Endothelial cell of umbilical vein (primary cell): ENCODE measurements at regions not wholly inside any gene's neighbourhood (a gene's known extent, or its start where the extent isn't known, plus 50 kb on each side); places are given as distances from the start of the nearest gene placed in this dataset.
"Not testable (repeated sequence)": the region's sequence is repeated elsewhere in the genome, so short reads cannot be mapped to it uniquely, and the experiment has no call there.

Experiments used
- BruUV-seq: library from RNA; stranded (reverse); fragments of 400-500 nt; replicated peaks from 2 replicates; lab custom pipeline; 2021; lab: Mats Ljungman, UMichigan
- CTCF ChIA-PET: fragments of 300-600, 350-600 bp; sonication (Branson Sonifier 250); formaldehyde crosslinking; loops from one replicate; lab custom pipeline; 2021; ENCODE audit warnings: antibody characterized with exemption, inconsistent platforms; lab: Charles Lee
- POLR2A ChIA-PET: fragments of 300-600, 350-600 bp; sonication (Branson Sonifier 250); formaldehyde crosslinking; loops from one replicate; lab custom pipeline; 2021; ENCODE audit warnings: antibody characterized with exemption, inconsistent platforms; lab: Charles Lee
- DNase-seq: peaks from one replicate; pipeline ENCODE4 v3.0.0-alpha.2; 2011; ENCODE audit warnings: low read depth, low spot score
- FAIRE-seq: peaks from 2 replicates; lab custom pipeline; 2011; peaks lifted over from hg19 to GRCh38; lab: Jason Lieb, UNC
- H2AFZ ChIP-seq: 2 replicates; pipeline ENCODE4 v1.6.0; 2012; ENCODE audit warnings: low read depth, low read length, control low read depth, inconsistent platforms
- H3K27ac ChIP-seq: 2 replicates; pipeline ENCODE4 v1.5.1; 2011; ENCODE audit warnings: low read depth, mild to moderate bottlenecking, control low read depth, low read length, moderate library complexity; ENCODE audit not compliant: insufficient read depth
- H3K27me3 ChIP-seq, 2 experiments: 2 replicates each; pipeline versions ENCODE4 v1.6.0 to v1.6.1; 2011; ENCODE audit warnings: low read length in 2 of 2, mixed read lengths in 1 of 2; ENCODE audit not compliant: control insufficient read depth in 2 of 2, insufficient read depth in 2 of 2
- H3K36me3 ChIP-seq, 2 experiments: 2 replicates in 1 of 2; 3 replicates in 1 of 2; pipeline ENCODE4 v1.5.1; 2011; ENCODE audit warnings: low read length in 2 of 2, mild to moderate bottlenecking in 1 of 2, moderate library complexity in 1 of 2; ENCODE audit not compliant: control insufficient read depth in 2 of 2, insufficient read depth in 2 of 2; ENCODE audit errors: extremely low read depth in 1 of 2
- H3K4me1 ChIP-seq: 3 replicates; pipeline ENCODE4 v1.5.1; 2011; ENCODE audit warnings: mild to moderate bottlenecking, low read length; ENCODE audit not compliant: control insufficient read depth, insufficient read depth; ENCODE audit errors: extremely low read depth
- H3K4me2 ChIP-seq: 2 replicates; pipeline ENCODE4 v1.6.1; 2011; ENCODE audit warnings: low read length, control low read depth, mixed read lengths; ENCODE audit not compliant: insufficient read depth
- H3K4me3 ChIP-seq, 3 experiments: fragments of 200-600 bp in 1 of 3; sonication (generic), shearing (Covaris generic) in 1 of 3; replicated peaks in 1 of 3; 2 replicates each; pipeline ENCODE4 v1.5.1; 2011 to 2016; ENCODE audit warnings: control low read depth in 3 of 3, low read length in 3 of 3, mild to moderate bottlenecking in 2 of 3, inconsistent platforms in 1 of 3, low read depth in 1 of 3, moderate library complexity in 1 of 3; ENCODE audit not compliant: insufficient read depth in 1 of 3
- H3K79me2 ChIP-seq: 2 replicates; pipeline ENCODE4 v1.6.0; 2012; ENCODE audit warnings: low read length, inconsistent platforms; ENCODE audit not compliant: control insufficient read depth, insufficient read depth
- H3K9ac ChIP-seq: replicated peaks from 2 replicates; pipeline ENCODE3; 2011; ENCODE audit warnings: low read length, control low read depth; ENCODE audit not compliant: insufficient read depth; ENCODE audit errors: extremely low read depth
- H3K9me1 ChIP-seq: replicated peaks from 3 replicates; pipeline ENCODE4 v1.6.0; 2011; ENCODE audit warnings: mild to moderate bottlenecking, low read length; ENCODE audit not compliant: control insufficient read depth, insufficient read depth; ENCODE audit errors: extremely low read depth
- H3K9me3 ChIP-seq: replicated peaks from 2 replicates; pipeline ENCODE4 v1.5.1; 2012; ENCODE audit warnings: low read length, inconsistent platforms; ENCODE audit not compliant: control insufficient read depth, insufficient read depth
- H4K20me1 ChIP-seq: replicated peaks from 2 replicates; pipeline ENCODE3; 2011; ENCODE audit warnings: mild to moderate bottlenecking, low read length; ENCODE audit not compliant: control insufficient read depth, insufficient read depth; ENCODE audit errors: extremely low read depth
- CTCF ChIP-seq, 2 donors: IDR thresholded peaks; 1 replicate in 1 of 2; 2 replicates in 1 of 2; pipeline ENCODE4 v1.5.1; 2011; ENCODE audit warnings: low read length in 2 of 2, mild to moderate bottlenecking in 2 of 2, moderate library complexity in 2 of 2, control low read depth in 1 of 2, inconsistent platforms in 1 of 2, low read depth in 1 of 2; ENCODE audit not compliant: insufficient read depth in 1 of 2; ENCODE audit errors: extremely low read depth in 1 of 2
- FOS ChIP-seq: IDR thresholded peaks from 2 replicates; pipeline ENCODE4 v1.6.1; 2011; ENCODE audit warnings: mild to moderate bottlenecking, low read length, moderate library complexity, borderline replicate concordance; ENCODE audit not compliant: insufficient read depth
- GATA2 ChIP-seq: IDR thresholded peaks from 2 replicates; pipeline ENCODE4 v1.7.0; 2011; ENCODE audit warnings: low read depth, mild to moderate bottlenecking, moderate library complexity, mixed read lengths, low read length; ENCODE audit not compliant: insufficient read length, insufficient read depth
- MYC ChIP-seq: IDR thresholded peaks from one replicate; pipeline ENCODE4 v1.6.1; 2011; ENCODE audit warnings: mild to moderate bottlenecking, low read depth, low read length
- POLR2AphosphoS5 ChIP-seq: IDR thresholded peaks from 2 replicates; pipeline ENCODE4 v1.6.1; 2012; ENCODE audit warnings: low read depth, mild to moderate bottlenecking, control low read depth, low read length, moderate library complexity; ENCODE audit not compliant: insufficient read depth
- dilution Hi-C: fragments of 300-500 bp; cut with MboI; formaldehyde crosslinking; loops from one replicate; pipeline ENCODE4 v1.15.0; 2019; ENCODE audit warnings: low sequenced_read_pairs; ENCODE audit not compliant: extremely low pct_ligation_motif_present
- intact Hi-C: fragments of 100-400 bp; cut with micrococcal nuclease; formaldehyde crosslinking; loops from one replicate; pipeline ENCODE4 v1.10.0; 2022

GRCh38 chr2:83340424-83340823 is 1118.7 kb downstream of the SUCLG1 start:
- Histone ChIP-seq H3K9me3 (no peaks in the 10 kb centered on the region), H3K27me3 (no peaks in the 10 kb centered on the region), H3K9ac (no peak overlapping the region), H2AFZ (no peak overlapping the region), H3K4me2 (no peak overlapping the region), H3K36me3 (no peaks in the 10 kb centered on the region), H3K9me1 (no peaks in the 10 kb centered on the region), H3K4me1 (no peaks in the 10 kb centered on the region), H3K4me3 (no peak overlapping the region), H3K27ac (no peak overlapping the region), H3K79me2 (no peaks in the 10 kb centered on the region), H4K20me1 (no peaks in the 10 kb centered on the region)
- BruUV-seq: no TSS peak
- no peak for DNase-seq
- CTCF ChIA-PET: no interaction called here
- dilution Hi-C loops: no loop called here
- POLR2A ChIA-PET: no interaction called here
- TF ChIP-seq POLR2AphosphoS5 (no peak), MYC (no peak), CTCF (IDR thresholded peaks at IDR 0.05; ENCODE audit: extremely low read depth in 1 of 2, insufficient read depth in 1 of 2, low read depth in 1 of 2, low read length in 2 of 2) (no peak), FOS (no peak), GATA2 (no peak)
- FAIRE-seq: no peak
- intact Hi-C loops: no loop called here

GRCh38 chr2:83339942-83340341 is 1119.1 kb downstream of the SUCLG1 start:
- POLR2A ChIA-PET, DNase-seq, H3K9me1 ChIP-seq, intact Hi-C loops, CTCF ChIA-PET, H3K36me3 ChIP-seq, H3K27ac ChIP-seq, dilution Hi-C loops, H4K20me1 ChIP-seq, H3K27me3 ChIP-seq, H3K9ac ChIP-seq, BruUV-seq, FAIRE-seq, H3K9me3 ChIP-seq, H3K4me2 ChIP-seq, H3K79me2 ChIP-seq, H2AFZ ChIP-seq, H3K4me1 ChIP-seq, H3K4me3 ChIP-seq: not testable (repeated sequence)
